HUDEP-2 (cell line): ENCODE measurements at regions not wholly inside any gene's neighbourhood (a gene's known extent, or its start where the extent isn't known, plus 50 kb on each side); places are given as distances from the start of the nearest gene placed in this dataset.
A peak's percentile ranks its signal among the peaks of the same experiment; 100 is the strongest.

ENCODE experiments used
- DNase-seq, 76 experiments: peaks; one replicate each; lab custom pipeline; 2025; ENCODE audit not compliant: unreplicated experiment in 76 of 76; lab: John Stamatoyannopoulos, UW

DNA sequence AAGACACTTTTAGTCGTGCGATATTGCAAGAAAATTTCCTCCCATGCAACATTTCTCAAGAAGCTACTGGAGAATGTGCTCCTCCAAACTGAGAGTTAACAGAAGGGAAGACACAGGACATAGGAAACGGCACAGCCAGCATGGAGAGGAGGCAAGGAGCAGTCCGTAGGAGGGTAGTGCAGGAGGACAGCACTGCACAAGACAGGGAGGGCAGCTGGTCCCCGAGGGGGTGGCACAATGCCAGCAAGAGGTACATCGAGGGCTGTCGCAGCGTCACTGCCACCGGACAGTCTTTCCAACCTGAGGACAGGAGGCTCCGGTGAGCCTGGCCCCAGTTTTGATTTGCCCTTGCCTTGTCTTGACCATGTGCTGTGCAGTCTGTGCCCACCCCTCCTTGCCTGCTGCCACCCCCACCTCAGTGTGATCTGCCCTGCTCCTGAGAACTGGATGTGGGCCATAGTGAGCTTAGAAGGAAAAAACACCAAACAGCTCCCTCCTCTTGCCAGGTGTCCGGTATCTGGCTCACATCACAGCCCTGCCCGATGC lies 81.6 kb upstream of the LAPTM4A start:
- no peak for DNase-seq

DNA sequence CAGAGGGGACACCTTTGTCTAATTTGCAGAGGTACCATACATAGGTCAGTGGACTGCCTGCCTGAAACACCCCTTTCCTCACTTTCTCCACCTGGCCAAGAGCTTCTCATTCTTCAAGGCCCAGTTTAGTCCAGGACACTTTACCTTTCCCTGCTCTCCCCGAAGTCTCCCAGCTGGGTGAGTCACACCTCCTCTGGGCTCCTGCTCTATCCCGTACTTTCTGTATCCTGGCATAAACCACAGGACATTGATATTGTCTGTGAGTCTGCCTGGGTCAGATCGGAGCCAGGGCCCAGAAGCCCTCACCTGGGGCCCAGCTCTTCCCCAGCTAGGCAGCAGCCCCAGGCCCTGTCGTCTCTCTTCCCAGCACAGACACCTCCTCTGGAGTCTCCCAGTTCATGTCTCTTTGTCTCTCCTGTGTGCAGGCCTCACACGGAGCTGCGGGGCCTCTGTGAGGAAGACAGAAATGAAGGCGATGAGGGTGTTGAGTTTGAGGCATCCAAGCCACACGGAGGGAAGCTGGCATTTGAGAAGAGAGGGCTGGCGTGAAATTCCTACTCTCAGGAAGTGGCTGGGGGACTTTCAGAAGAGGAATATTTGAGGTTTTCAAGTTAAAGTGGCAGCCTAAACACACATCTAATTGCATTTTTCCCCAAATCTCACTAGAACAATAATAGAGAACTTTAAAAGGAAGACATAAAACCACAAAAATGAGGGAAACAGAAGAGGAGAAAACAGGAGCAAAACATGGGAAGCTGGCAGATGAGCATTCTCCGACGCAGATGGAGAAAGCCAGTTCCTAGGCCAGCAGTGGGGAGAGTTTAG lies 79.6 kb upstream of the LAPTM4A start:
- no peak for DNase-seq

DNA sequence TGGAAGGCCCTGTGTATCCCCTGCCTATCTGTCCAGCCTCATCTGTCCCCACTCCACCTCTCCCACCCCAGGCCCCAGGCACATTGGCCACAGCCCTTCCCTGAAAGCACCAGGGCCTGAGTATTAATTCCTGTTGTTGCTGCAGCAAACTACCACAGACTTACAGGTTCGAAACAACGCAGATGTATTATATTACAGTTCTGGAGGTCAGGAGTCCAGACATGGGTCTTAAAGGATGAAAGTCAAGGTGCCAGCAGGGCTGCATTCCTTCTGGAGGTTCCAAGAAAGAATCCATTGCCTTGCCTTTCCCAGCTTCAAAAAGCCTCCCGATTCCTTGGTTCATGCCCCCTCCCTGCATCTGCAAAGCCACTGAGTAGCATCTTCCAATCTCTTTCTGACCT lies 78.7 kb upstream of the LAPTM4A start:
- no peak for DNase-seq

DNA sequence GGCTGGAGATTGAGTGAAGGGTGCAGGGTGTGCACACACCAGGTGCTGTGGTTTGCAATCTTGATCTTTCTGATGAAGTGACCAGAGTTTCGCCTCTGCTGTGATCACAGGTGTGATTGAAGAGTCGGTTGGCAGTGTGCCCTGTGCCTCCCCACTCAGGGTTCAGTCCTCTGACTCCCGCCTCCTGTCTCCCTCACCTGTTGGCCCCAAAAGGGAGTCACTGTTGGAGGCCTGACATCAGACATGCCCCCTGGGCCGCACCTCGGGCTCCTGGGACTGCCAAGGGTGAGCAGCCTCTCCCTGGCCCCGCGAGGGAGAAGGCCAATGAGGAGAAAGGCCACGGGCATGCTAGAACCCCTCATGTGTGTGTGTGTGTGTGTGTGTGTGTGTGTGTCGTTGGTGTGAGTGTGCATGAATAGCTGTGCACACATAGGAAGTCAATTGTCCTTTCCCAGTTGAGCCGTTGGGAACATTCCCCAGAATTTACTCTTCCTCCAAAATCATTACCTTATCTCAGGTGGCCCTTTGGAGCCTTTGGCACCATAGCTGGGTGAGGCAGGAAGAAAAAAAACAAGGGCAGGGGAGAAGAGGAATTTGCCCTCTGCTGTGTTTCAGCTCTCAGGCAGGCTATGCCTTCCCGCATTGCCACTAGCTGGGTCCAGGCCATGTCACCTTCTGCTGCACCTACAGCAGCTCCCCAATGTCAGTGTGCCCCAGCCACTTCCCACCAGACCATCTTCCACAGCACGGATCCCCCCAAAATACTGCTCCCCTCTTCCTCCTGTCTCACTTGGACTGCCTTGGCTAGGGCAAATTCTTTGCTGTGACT lies 78.1 kb upstream of the LAPTM4A start:
- DNase-seq: no peak

DNA sequence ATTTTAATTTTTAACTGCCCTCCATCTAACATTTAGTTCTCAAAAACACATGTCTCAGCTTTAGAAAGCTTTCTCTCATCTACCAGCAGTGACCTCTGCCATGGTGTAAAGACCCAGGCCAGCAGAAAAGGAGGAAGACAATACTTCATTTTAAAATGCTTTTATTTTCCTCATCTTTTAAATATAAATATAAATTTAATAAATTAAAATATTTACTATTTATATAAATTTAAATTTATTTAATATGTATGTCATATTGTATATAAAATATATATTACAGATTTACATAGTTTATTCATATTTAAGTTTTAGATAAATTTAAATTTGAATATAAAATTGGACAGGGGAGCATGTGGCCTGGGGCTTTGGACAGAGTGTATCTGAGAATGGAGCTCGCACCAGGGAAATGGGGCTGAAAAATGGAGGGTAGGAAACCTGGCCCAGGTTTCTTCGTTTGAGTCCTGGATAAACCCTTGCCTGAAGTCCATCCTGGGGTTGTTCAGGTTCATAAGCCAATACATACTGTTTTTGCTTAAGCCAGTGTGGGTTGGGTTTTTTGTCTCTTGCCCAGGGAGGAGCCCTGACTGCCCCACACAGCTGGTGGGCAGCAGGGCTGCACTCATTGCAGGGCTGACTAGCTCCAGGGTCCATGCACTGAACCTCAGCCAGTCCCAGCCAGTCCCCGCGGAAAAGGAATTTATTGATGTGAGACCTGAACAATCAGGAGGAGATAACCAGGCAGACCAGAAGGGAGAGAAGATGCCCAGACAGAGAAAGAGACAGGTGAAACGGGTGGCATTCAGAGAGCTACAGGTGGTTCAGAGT lies 77.3 kb upstream of the LAPTM4A start:
- DNase-seq: no peak

DNA sequence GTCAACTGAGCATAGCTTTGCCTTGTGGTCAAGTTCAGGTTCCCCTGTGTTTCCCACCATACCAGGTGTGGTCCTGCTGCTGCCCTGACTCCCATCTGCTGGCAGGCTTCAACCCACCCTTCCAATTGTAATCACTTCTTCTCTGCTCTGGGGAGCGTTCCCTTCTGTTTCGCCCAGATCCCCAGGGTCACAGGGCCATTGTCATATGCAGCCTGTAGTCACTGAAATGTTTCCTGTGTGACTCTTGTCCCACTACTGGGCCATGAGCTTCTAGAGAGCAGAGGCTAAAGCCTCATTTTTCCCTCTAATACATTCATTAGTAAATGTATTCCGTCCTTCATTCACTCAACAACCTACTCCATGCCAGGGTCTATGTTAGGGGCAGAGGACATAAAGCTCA lies 75.0 kb upstream of the LAPTM4A start:
- no peak for DNase-seq

DNA sequence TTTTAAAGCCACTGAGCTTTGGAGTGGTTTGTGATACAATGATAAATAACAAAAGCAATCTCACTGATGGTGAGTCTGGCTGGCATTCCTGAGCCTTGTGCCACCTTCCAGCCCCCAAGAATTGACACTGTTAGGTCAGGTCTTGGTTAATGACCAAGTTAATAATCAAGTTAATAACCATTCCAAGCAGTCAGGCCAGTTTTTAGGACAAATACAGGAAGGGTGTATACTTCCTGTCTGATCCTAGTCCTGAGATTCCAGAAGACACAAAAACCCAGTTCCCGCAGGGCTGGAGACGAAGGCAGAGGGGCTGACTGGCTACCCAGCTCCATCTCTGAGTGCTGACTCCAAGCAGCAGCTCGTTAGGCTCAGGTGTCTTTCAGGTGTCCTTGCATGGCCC lies 74.6 kb upstream of the LAPTM4A start:
- DNase-seq: no peak

DNA sequence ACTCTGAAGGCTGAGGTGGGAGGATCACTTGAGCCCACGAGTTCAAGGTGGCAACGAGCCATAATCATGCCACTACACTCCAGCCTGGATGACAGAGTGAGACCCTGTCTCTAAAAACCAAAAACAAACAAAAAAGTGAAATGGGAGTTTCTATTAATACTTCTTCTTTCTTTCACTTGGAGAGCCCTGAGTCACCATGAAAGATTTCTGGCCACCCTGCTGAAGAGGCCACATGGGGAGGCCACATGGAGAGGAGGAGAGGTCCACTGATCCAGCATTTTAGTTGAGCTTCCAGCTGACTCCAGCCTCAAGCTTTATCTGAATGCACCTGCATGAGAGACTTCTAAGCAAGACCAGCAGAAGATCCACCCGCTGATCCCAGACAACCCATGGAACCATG lies 74.2 kb upstream of the LAPTM4A start:
- no peak for DNase-seq

DNA sequence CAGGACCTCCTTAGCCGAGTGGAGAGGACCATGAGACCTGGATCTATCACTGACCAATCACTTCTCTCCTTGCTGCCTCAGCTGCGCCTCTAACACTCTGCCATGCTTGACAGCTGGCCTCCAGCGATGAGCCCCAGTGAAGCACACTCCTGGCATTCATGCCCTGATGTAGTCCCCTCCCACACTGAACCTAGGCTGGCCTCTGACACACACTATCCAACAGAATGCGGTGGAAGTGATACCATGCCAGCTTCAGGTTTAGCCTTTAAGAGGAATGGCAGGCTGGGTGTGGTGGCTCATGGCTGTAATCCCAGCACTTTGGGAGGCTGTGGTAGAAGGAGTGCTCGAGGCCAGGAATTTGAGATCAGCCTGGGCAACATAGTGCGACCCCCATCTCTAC lies 73.7 kb upstream of the LAPTM4A start:
- no peak for DNase-seq

DNA sequence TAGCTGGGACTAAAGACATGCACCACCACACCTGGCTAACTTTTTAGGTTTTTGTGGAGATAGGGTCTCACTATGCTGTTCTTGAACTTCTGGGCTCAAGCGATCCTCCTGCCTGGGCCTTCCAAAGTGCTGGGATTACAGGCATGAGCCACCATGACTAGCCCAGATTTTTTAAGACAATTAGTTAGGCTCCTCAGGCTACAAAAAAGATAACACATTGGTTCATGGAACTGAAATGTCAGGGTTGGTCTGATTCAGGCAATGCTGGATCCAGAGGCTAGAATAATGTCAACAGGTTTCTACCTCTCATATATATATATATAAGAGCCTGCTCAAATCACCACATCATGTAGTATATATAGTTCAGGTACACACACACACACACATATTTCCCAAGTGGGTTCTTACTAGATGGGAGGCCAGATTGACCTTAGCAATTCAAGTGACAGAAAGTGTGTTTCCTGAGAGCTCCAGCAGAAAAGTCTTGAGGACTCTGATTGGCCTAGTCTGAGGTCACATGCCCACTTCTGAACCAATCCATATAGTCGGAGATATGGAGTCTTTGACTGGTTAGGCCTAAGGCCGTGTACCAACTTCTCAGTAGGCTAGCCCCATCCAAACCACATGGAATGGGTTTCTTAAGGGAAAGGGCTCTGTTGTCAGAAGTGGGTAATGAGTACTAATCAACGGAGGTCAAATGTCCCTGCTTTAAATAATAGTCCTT lies 72.6 kb upstream of the LAPTM4A start:
- DNase-seq: no peak

DNA sequence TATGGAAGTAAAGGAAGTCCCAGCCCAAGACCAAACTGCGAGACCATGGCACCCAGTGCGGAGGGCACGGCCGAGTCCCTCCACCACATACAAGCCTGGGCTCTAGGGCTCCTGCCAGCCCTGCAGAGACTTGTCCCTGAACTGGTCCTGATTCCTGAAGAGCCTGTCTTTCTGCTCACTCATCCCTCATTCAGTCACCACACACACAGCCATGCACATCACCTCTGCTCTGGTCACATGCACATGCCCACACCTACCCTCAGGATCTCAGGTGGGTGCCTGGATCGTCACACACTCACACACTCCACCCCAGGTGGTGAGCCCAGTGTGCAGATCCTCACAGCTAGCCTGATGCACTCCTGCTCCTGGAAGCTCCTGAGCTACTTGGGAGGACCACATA lies 71.4 kb upstream of the LAPTM4A start:
- DNase-seq: no peak

DNA sequence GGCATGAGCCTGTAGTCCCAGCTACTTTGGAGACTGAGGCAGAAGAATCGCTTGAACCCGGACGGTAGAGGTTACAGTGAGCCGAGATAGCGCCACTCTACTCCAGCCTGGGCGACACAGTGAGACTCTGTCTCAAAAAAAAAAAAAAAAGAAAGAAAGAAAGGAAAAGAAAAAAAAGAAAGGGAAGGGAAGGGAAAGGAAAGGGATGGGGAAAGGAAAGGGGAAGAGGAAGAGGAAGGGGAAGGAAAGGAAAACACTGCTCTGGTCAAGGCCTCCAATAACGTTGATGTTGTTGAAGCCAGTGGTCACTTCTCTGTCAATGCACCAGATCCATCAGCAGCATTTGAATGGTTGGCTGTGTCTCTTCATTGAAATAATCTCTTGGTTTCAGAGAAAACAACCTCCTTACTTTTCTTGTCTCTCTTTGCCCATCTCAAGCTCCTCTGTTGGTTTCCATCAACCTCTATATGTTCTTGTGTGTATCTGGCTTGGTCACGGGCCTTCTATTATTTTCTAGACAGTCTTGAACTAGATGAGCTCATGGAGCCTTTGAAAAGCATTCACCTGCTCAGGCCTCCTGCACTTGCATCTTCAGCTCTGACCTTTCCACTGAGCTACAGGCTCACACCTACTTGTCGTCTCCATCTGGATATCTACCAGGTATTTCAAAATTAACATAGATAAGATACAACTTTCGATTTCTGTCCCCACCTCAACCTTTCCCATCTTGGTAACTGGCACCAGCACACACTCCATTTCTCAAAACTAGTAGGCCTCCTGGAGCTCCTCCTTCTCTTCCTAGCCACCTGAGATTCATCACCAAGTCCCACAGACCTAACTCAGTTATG lies 69.4 kb upstream of the LAPTM4A start:
- DNase-seq: no peak

DNA sequence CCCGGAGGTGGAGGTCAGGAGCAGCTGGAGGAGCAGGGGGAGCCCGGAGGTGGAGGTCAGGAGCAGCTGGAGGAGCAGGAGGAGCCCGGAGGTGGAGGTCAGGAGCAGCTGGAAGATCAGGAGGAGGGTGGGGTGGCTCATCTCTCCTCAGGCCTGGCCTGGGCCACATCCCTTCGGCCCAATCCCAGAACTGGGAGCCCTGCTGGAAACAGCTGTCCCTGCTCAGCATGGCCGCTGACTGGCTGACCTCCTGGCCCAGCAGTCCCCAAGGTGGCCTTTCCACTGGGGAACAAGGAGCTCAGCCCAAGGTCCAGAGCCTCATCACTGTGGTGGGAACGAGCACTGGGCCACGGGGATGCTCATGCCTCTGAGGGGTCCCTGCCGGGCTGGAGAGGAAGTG lies 66.6 kb upstream of the LAPTM4A start:
- DNase-seq: no peak

DNA sequence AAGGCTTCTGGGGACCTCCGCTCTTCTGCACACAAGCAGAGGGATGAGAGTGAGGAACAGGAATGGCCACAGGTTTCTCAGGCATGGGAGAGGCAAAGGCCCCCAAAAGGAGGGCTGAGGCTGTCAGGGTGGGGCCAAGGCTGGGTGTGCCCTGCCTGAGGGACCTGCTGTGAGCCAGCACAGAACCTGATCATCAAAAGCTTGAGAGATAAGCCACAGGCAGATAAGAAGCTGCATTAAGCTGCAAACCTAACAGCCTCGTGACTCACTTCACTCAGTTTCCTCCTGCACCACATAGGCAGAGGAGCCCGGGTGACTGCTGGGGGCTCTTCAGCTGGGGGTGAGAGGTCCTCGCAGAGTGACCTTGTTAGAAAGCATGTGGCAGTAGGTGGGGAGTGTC lies 64.5 kb upstream of the LAPTM4A start:
- DNase-seq: peak in 36 of 76 experiments; percentile 5 to 65 (median 29)

DNA sequence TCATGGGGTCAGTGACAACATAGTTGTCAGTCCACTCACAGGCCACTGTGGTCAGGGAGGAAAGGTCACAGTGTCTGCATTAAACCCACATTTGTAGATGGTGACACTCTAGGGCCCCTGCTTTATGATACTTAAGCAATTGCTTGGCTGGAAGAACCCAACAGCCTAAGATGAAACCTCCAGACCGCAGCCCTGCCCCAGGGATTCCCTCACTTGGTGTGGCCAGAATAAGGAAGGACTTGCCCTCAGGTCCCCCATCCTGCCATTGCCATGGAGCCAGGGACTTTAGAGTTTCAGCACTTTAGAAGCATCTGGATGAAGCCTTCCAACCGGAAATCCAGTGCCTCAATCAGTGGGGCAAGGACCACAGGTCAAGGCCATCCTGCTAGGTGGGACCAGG lies 63.9 kb upstream of the LAPTM4A start:
- peak in 1 of 76 experiments; percentile 9 for DNase-seq

DNA sequence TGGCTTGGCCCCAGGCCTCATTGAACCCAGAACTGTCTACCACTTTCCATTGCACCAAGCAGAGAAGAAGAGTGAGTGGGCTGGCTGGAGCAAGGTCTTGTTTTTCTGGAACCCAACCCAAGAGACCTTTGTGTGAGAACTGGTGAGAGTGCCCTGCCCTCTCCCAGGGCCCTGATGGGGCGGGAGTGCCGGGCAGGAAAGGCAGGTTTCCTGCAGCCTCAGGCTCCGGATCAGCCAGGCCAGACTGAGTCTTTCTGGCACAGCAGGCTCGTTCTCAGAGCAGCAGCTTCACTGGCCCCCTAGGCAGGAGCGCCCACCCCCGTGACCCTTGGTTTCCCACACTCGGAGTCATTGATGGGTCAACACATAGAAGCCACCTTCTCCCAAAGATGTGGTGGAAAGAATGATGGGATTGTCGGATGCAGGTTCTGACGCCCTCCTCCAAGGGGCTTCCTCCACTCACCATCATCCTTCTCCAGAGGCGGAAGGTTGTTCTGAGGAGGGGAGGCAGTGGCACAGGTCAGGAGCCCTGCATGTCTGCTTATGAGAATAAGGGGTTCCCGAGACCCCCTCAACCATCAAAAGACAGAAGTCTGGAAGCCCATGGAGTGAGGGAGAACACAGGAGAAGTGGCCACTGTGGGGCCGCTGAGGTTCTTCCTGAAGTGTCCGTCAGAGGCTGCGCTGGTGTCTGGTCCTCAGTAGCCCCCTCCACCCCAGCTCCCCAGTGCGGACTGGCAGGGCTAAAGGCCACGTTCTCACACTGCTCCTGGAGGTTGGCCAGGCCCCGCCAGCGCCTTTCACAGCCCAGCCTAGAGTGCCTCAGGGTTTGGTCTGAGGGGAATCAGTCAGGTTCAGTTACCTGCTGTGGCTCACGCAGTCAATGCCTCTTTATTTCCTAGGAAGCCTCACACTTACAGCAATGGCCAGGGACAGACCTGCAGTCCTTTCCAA lies 62.8 kb upstream of the LAPTM4A start:
- no peak for DNase-seq

DNA sequence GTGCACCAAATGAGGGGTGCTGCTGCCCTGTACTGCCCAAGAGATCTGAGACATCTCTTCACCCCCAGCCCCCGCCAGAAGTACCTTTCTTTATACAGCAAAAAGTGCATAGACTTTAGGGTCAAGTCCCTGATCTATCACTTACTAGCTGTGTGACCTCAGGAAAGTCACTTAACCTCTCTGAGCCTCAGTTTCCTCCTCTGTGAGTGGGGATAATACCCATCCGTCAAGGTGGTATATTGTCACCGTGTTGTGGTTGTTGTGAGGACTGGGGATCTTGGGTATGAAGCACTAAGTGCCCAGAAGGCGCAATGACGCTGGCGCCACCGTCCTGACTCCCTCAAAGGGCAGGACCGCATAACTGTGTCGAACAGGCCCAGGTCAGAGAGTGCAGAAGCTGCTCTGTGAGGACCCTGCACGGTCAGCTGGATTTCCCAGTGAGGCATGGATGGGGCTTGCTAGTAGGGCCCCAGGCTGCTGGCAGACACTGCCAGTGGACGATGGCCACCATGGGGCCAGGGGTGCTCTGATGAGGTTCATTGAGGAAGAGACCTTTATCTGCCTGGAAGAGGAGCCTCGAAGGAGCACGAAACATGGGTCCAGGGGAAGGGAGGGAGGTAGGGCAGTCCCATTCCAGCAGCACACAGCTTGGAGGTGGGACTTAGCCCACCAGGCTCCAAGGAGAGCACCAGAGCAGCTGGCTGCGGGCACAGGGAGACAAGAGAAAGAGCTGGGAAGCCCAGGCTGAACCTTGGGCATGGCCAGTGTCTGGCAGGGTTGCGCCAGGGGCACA lies 61.8 kb upstream of the LAPTM4A start:
- DNase-seq: no peak
